Hepatic stellate cell (primary cell): ENCODE measurements at regions not wholly inside any gene's neighbourhood (a gene's known extent, or its start where the extent isn't known, plus 50 kb on each side); places are given as distances from the start of the nearest gene placed in this dataset.

Source experiments
- DNase-seq: peaks from one replicate; pipeline ENCODE4 v3.0.0; 2011; ENCODE audit warnings: low spot score

DNA sequence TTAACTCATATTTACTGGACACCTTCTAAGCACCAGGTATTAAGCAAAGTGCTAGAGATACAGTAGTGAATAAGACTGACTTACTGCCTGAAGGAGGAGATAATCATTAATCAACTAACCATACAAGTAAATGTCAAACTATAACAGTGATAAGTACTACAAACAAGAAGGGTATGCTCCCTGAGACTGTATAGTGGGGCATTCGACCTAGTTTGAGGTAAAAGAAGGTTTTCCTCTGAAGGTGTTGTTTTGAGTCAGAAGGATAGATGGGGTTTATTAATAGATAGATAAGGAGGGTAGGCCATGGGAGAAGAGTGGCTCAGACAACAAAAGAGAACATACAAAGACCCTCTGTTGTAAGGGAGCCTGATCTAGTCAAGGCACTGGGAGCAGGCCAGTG is 105.4 kb downstream of the DDIT4L start:
- no peak for DNase-seq

DNA sequence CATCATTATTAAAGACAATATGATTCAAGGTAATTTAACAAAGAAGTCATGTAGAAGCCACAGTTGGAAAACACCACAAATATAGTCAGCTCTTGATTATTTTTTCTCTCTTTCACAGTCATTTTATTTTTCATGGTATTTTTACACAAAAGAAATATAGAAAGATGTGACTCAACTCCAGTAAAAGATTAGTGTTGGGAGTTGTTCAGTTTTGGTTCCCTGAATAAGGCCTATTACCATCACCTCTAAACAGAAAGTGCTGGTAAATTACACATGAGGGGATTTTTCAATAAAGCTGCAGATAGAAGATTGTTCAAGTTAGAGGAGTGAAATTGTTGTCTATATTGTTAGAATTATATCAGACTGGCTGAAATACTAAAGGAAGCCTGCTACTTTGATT is 107.0 kb downstream of the DDIT4L start:
- DNase-seq = no peak

DNA sequence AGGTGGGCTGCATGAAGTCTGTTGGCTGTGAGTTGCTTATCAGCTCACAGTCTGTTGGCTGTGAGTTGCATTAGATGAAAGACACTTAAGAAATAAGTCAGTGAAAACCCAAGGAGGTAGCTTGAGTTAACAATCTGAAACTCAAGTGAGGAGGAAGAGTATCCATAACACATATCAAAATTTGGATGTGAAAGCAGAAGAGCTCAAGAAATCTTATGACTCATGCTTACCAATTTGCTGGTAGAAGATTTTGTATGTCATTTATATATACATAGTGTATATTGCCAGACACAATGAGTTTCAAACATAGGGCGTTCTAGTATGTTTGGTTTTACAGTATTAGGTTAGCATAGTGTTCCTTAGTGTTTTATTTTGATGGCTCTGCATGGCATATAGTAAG is 107.4 kb downstream of the DDIT4L start:
- no peak for DNase-seq

DNA sequence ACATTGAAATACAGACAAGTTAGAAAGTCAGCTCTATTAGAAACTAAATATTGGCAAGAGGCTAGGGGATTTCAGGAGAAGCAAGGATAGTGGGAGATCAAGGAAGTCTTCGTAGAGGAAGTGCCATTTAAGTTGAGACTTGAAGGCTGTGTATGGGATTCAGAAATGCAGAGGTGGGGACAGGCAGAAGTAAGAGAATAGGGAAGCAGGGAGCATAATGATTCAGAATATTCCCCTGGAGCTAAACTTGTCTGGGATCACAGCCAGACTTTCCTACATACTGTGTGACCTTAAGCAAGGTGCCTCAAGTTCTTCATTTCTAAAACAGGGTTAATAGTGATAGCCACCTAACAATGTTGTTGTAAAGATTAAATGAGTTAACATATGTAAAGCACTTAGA is 108.8 kb downstream of the DDIT4L start:
- no peak for DNase-seq

DNA sequence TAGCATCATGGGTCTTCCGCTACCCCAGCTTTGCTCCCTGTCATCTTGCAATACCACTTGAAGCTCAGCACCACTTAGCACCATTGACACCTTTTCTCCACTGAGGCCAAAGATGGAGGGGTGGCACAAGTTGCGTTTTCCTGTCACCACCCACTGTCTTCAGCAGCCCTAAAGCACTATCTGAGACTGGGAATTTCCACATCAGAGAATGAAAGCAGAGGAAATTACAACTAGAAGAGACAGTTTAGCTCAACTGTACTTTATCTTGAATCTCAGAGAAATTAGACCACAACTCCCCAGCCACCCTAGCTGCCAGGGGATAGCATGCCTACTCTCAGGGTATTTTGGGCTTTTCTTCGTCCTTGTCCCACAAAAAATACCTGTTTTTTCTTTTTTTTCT is 111.0 kb downstream of the DDIT4L start:
- DNase-seq = no peak

DNA sequence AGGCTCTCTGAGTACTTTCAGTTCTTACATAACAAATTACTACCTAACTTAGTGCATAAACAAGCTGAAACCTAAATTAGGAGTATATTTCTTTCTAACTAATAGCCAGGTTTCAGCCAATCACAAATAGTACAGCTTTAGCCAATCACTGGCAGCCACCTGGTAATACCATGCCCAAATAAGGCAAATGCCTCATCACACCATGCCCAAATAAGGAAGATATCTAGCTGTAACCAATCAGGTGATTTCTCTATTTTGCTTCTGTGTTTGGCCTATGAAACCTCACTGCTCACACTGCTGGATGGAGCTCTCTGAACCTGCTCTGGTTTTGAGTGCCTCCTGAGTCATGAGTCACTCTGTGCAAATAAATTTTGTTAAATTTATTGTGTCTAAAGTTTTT is 113.5 kb downstream of the DDIT4L start:
- DNase-seq = no peak

DNA sequence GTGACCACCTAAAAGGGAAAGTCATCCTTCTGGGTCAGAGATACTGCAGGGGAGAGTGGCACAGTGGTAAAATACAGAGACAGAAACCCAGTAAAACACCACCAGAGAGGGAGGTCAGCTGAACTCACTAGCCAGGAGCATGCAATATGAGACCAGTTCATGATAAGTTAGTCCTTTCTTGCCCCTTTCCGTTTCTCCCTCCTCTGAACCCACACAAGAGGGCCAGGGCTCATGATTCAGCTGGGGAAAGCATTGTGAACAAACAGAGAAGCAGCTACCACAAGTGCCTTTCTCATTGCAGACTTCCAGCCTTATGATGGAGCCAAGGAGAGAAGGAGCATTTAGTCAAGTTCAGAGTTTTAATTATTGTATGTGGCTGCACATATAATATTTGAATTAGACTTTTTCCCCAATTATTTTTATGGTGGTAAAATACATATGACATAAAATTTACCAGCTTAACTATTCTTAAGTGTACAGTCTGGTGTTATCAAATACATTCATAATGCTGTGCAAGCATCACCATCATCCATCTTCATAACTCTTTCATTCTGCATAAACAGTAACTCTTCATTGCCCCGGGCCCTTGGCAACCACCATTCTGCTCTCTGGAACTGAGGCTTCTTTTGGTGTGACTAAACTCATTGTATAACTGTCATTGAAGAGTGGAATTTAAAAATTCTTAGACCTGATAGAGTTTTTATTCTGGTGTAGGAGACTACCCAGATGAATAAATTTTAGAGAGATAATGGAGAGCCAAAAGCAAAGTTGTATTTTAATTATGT is 114.6 kb downstream of the DDIT4L start:
- no peak for DNase-seq

DNA sequence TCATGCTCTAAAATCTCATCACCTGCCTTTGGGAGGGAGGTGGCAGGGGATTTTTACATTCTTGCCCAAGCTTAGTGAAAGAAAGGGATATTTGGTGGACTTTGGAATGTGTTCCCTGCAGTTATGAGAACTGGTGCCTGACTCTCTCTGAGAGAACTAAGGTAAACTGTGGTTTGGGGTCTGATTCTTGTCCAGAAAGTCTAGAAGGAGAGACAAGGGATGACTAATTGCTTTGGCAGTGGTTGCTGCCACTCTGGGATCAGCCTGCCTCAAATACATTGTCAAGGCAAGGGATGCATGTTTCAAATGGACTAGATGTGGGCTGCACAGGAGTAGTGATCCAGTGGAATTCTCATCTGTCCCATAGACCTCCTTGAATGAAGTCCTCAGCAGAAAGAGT is 115.2 kb downstream of the DDIT4L start:
- no peak for DNase-seq

DNA sequence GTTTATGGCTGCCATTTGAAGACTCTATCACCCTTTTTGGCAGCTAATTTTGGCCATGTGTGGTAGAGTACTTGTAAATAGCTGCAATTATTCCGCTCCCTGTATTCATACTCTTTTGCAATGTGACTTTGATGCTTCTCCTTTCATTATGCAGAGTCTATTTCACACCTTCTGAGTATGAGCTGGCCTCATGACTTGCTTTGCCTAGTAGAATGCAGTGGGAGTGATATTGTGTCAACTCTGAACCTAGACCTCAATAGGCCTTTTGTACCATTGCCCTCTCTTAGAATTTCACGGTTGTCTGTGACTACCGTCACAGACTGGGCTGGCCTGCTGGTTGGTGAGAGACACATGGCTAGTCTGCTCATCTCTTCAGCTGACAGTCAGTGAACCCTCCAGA is 118.8 kb downstream of the DDIT4L start:
- DNase-seq = no peak

DNA sequence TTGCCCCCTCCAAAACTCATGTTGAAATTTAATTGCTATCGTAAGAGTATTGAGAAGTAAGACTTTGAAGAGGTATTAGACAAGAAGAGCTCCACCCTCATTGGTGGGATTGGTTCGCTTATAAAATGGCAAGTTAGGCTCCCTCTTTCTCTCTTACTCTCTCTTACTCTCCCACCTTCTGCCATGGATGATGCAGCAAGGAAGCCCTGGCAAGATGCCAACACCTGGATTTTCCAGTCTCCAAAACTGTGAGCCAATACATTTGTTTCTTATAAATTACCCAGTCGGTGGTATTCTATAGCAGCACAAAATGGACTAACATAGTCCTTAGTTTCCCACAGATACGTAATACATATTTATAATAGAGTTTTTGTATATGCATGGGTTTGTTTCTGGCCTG is 119.4 kb downstream of the DDIT4L start:
- no peak for DNase-seq

DNA sequence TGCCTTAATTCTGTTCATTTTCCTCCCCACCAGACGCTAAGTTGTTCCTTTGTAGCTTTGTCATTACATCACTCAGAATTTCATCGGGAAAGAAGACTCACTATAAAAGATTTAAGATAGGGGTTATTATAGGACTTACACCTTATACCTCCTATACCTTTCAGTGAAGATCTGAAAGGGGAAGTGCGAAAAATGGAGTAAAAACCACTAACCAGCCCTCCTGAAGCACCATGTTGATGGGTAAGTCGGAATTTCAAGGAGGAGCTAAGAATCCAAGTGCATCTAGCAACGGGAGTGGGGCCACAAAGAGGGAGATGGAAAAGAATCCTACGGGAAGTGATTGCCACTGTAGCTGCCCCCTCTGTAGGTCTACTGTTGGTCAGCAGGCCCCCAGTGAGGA is 119.1 kb upstream of the H2AZ1 start:
- no peak for DNase-seq

DNA sequence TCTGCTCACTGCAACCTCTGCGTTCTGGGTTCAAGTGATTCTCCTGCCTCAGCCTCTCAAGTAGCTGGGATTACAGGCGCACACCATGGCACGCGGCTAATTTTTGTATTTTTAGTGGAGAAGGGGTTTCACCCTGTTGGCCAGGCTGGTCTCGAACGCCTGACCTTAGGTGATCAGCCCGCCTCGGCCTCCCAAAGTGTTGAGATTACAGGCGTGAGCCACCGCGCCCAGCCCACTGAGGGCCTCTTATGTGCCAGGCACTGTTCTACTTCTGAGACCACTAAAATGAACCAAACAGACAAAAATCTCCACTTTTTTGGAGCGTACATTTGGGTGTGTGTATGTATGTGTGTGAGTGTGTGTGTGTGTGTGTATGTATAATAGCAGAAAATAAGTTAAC is 117.2 kb upstream of the H2AZ1 start:
- DNase-seq = no peak

DNA sequence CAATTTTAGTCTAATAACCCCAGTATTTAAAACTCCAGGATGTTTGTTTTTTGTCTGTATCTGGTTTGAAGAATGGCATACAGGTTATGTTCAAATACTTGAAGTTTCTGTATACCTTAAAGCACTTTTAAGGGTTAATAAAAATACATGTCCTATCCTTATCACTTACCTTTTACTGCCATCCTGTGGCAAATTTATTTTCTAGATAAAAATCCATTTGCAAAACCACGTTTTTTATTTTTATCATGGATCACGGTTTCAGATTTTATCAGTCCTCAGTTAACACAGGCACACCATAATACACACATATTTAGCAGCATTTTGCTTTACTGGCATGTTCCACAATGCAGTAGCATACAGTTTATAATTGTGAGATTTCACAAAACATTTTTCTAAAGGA is 113.3 kb upstream of the H2AZ1 start:
- no peak for DNase-seq

DNA sequence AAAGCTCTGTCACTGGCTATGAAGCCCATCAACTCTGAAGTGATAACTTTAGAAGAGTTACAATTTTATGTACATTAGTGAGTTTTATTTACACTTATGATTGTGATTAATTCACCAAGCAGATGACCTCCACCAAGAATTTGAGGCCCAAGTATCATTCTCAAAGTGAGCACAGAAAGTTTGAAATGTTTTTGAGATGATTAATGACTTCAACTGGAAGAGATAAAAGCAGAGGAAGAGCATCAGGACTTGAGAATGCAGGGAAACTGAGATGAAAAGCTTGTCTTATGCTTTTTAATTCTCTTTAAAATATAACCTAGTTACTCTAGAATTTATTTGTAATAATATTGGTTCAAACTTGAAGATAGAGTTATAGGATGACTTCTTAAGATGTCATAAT is 112.8 kb upstream of the H2AZ1 start:
- DNase-seq = no peak

DNA sequence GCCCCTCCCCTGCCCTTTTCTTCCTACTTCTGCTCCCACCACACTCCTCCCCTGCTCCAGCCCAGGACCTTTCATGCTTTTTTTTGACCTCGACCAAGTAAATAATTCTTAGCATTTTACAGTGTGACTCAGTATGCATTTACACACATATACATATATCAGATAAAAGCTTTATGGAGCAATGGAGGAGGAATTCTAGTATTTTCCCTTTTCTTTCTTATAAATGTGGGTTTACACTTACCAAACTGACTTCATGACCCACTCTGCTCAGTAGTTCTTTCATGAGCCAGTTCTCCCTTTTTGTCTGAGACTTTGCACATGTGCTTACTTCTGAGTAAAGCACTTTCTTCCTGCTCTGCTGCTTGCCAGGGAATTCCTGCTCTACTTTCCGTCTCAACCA is 111.8 kb upstream of the H2AZ1 start:
- no peak for DNase-seq

DNA sequence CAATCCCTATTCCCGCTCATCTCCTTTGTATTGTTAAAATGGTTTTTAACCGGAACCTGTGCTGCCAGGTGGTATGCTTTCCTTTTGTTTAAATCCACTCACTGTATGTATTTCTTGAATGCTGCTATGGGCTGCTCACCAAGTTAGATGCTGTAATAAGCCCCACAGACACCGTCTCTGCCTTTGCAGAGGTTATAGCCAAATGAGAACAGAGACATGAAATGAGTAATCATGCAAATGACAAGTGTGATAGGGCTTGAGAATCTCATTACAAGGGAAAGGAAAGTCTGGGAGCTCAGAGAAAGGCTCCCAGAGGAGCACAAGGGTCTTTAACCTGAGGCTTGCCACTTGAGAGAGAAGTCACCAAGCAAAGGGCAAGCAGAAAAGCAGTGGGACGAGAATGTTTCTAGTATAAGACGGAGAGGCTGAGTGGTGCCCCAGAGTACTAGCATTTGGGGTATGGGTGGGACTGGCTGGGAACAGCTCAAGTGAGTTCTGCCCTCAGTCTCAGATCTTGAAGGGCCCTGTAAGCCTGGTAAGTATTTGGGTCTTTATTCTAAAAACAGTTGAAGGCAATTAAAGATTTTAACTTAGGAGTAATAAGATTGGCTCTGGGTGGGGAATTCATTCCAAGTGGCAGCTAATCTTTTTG is 110.8 kb upstream of the H2AZ1 start:
- no peak for DNase-seq

DNA sequence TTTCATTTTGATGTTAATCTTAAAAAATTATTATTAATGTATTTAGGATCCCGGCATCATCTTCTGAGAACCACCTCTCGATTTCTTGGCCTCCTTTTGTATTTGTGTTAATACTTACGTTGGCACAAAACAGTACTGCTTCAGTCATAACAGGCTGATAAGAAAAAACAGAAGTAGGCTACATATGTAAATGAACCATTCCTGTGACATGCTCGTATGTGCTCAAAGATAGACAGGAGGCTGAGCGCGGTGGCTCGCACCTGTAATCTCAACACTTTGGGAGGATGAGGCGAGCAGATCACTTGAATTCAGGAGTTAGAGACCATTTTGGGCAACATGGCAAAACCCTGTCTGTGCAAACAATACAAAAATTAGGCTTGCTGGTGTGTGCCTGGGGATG is 109.4 kb upstream of the H2AZ1 start:
- DNase-seq = no peak

DNA sequence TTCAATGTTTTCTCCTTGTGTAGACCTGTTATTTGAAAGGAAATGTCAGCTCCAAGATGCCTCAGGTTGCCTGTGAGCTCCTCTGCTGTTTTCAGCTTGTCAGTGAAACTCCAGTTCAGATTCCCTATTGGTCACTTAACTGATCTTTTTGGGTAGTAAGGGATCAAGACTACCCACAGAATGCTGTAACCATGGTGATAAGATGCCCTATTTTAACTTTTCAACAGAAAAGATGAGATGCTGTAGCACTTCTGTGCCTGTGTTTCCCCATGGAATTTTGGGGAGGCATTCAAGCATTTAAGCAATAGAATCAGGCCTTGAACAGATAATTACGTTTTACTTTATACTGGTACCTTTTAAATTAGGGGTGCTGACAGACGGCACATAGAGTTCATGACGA is 106.6 kb upstream of the H2AZ1 start:
- no peak for DNase-seq

DNA sequence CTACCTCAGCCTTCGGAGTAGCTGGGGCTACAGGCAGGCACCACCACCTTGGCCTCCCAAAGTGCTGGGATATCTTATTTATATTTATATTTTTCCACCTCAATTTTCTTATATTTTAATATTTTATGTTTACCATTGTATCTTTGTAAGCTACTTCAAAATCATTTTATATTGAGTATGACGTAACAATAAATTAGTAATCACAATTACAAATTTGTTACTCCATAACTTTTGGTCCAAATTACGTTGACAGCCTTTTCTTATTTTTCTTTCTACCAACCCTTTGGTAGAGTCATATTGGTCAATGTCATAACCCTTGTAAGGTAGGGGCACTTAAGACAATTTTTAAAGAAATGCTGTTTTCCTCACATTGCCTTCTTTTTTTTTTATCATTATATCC is 104.0 kb upstream of the H2AZ1 start:
- no peak for DNase-seq

DNA sequence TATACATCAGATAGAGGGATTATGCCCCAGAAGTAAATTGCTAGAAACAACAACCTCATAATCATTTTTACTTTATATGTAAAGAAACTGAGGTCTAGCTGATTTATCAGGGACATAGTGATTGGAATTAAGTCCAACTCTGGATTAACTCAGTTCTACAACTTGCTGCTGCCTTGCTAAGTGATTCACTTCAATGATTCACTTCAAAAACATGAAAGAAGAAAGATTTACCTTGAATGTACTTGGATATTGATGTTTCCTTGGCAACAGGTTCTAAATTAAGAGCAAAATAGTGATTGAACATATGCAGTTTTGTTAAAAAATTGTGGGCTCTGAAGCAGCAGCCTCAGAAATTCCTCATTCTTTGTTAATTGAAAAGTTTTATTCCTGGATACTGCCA is 99.8 kb upstream of the H2AZ1 start:
- DNase-seq = no peak

DNA sequence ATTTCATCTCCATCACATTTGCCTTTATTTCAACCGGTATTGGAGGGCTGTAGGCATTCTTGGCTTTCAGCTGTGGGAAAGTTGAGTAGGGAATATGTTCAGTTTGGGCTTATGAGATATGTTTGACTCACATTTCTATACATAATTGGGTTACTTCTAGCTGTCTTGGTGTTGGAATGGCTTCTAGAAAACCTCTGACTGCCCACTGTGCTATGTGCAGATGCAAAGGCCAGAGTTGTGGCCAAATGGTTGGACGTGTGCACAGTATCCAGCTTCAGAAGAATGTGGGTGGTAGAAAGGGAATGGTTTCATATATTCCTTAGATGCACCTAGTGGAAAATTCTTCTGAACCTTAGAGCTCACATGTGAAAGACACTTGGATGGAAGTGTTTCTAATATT is 92.6 kb upstream of the H2AZ1 start:
- DNase-seq = no peak

DNA sequence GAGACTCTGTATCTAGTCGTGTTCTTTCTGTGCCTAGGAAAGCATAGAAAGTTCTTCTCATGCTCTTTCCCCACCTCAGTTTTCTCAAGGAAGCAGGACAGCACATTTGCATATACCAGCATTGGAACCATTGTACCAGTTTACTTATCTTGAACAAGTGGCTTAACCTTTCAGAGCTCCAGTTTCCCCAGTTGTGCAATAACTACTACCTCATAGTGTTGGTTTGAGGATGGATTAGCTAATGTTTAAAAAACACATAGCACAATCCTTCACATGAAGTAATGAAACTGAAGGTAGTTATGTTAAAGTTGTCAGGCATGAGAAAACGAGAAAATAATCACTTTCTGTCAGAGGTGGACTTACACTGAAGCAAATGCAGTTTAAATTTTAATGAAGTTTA is 92.2 kb upstream of the H2AZ1 start:
- no peak for DNase-seq

DNA sequence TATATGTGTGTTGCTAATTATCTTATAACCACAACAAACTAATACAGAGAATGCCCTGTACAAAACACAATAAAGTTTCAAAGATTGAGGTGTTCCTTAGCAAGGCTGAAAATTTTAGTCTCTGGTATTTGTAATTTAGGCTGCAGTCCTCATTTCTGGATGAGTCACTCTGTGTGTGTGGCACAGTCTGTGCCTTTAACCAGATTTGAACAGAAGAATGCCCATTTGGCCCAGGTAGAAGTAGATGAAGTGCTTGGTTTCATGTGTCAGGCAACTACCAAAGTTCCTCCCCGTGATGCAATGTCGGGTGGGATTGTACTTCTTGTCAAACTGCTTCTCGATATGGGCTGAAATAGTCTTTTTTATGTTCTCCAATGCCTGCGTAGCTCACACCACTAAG is 91.6 kb upstream of the H2AZ1 start:
- no peak for DNase-seq

DNA sequence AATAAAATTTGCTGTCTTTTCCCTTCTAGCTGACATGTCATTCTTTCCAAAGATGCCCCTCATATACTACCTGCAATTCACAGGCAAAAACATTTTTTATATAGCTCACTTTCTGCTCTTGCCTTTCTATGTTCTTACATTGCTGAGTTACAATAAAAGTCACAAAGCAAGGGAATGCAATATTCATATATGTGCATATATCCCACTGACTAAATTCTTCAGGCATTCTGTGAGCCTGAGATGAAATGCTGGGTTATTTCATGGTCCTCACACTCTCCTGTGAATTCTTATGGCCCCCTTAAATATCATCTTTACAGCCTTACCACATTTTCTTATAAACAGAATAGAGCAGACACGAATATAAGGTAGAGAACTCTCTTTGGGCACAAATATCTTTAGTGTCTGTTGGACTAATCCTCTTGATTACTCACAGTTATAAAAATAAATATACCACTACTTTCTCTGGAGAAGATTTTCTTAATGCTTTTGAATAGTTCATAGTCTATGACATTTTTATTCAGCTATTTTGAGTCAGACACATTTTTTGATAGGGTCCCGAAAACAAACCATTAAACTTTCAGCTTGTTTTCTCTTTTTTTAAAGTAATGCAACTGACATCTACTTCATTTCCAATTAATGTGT is 84.1 kb upstream of the H2AZ1 start:
- DNase-seq = no peak
